HL-60 (cell line): ENCODE measurements at regions not wholly inside any gene's neighbourhood (a gene's known extent, or its start where the extent isn't known, plus 50 kb on each side); places are given as distances from the start of the nearest gene placed in this dataset.
"Not testable (repeated sequence)": the region's sequence is repeated elsewhere in the genome, so short reads cannot be mapped to it uniquely, and the experiment has no call there.

Experiments used
- DNase-seq, 2 experiments: peaks; one replicate each; pipeline ENCODE4 v3.0.0-alpha.2; 2010 to 2020; ENCODE audit warnings: low read depth in 1 of 2, low spot score in 1 of 2
- H3K27ac ChIP-seq: fragments of 250-450 bp; sonication (Bioruptor Pico); replicated peaks from 2 replicates; pipeline ENCODE4 v1.5.1; 2020; ENCODE audit warnings: mild to moderate bottlenecking, moderate library complexity
- H3K27me3 ChIP-seq: fragments of 250-450 bp; sonication (Bioruptor Pico); 2 replicates; pipeline ENCODE4 v1.5.1; 2021; ENCODE audit warnings: mild to moderate bottlenecking, moderate library complexity; ENCODE audit not compliant: insufficient read depth, poor library complexity, severe bottlenecking
- H3K4me3 ChIP-seq: replicated peaks from 2 replicates; pipeline ENCODE4 v1.5.1; 2011; ENCODE audit warnings: mild to moderate bottlenecking, control low read depth, low read length; ENCODE audit not compliant: insufficient read depth
- CTCF ChIP-seq: IDR thresholded peaks from one replicate; pipeline ENCODE4 v1.5.1; 2011; ENCODE audit warnings: low read length, control low read depth, inconsistent platforms; ENCODE audit not compliant: insufficient read depth
- GABPA ChIP-seq: IDR thresholded peaks from 2 replicates; pipeline ENCODE4 v1.6.1; 2012; ENCODE audit warnings: low read depth
- POLR2AphosphoS5 ChIP-seq: IDR thresholded peaks from 2 replicates; pipeline ENCODE4 v1.6.1; 2012; ENCODE audit warnings: low read depth
- REST ChIP-seq: IDR thresholded peaks from 2 replicates; pipeline ENCODE4 v1.6.1; 2012; ENCODE audit warnings: low read depth; ENCODE audit not compliant: insufficient replicate concordance
- SPI1 ChIP-seq: IDR thresholded peaks from 2 replicates; pipeline ENCODE4 v1.6.1; 2012; ENCODE audit warnings: low read depth, mild to moderate bottlenecking, borderline replicate concordance

- no peak for DNase-seq
- Histone ChIP-seq H3K4me3 (no peak overlapping the region), H3K27ac (no peak overlapping the region), H3K27me3 (no peaks in the 10 kb centered on the region)
- no peak for TF ChIP-seq REST
- no peak for TF ChIP-seq SPI1
- no peak for TF ChIP-seq POLR2AphosphoS5
- TF ChIP-seq CTCF = no peak
- TF ChIP-seq GABPA = no peak
These were observed 172.1 kb downstream of the SEC23A start for GRCh38 chr14:38930898-38931297.

GRCh38 chr14:38930022-38930421 lies 173.0 kb downstream of the SEC23A start:
- H3K4me3 ChIP-seq = no peak overlapping the region
- H3K27me3 ChIP-seq = no peaks in the 10 kb centered on the region
- no peak overlapping the region for H3K27ac ChIP-seq
- TF ChIP-seq SPI1 = no peak
- DNase-seq = no peak

GRCh38 chr14:38929416-38929815 lies 173.6 kb downstream of the SEC23A start:
- no peak for DNase-seq

GRCh38 chr14:38921893-38922292 lies 181.1 kb downstream of the SEC23A start:
- H3K4me3 ChIP-seq, H3K27me3 ChIP-seq, DNase-seq, H3K27ac ChIP-seq: not testable (repeated sequence)

More at GRCh38 chr14:38929416-38929815, 173.6 kb downstream of the SEC23A start:
- Histone ChIP-seq H3K4me3 (no peak overlapping the region), H3K27ac (no peak overlapping the region), H3K27me3 (no peaks in the 10 kb centered on the region)
- no peak for TF ChIP-seq CTCF
- no peak for TF ChIP-seq GABPA
- TF ChIP-seq SPI1 = no peak
- no peak for TF ChIP-seq POLR2AphosphoS5
- TF ChIP-seq REST = no peak

GRCh38 chr14:38915125-38915524 lies 187.9 kb downstream of the SEC23A start:
- no peak for DNase-seq
- TF ChIP-seq POLR2AphosphoS5 (no peak), REST (no peak), CTCF (no peak), GABPA (no peak), SPI1 (no peak)
- H3K27me3 ChIP-seq = no peaks in the 10 kb centered on the region
- H3K4me3 ChIP-seq = no peak overlapping the region
- no peak overlapping the region for H3K27ac ChIP-seq
